Activated CD8-positive, alpha-beta memory T cell treated with anti-CD3 and anti-CD28 coated beads, Interleukin-2, amount 10 ng/mL, durations not matched to agents 7 days and 5 days (primary cell): ENCODE measurements at regions not wholly inside any gene's neighbourhood (a gene's known extent, or its start where the extent isn't known, plus 50 kb on each side); places are given as distances from the start of the nearest gene placed in this dataset.
"Not testable (repeated sequence)": the region's sequence is repeated elsewhere in the genome, so short reads cannot be mapped to it uniquely, and the experiment has no call there.

Experiments used
- ATAC-seq: fragments of 150-1000 bp; cut with Tn5 transposase; one replicate; pipeline ENCODE4 v1.10.0; 2021; ENCODE audit warnings: moderate library complexity
- CTCF ChIA-PET: fragments of 350-600 bp; sonication (Branson Sonifier 250); formaldehyde crosslinking; loops from one replicate; lab custom pipeline; 2021; ENCODE audit warnings: antibody characterized with exemption; lab: Charles Lee
- DNase-seq: peaks from one replicate; pipeline ENCODE4 v3.0.0-alpha.2; 2020
- H3K27ac Mint-ChIP-seq: one replicate; pipeline ENCODE4 v1.8.0; 2021; ENCODE audit warnings: mild to moderate bottlenecking, mixed read lengths
- H3K27me3 Mint-ChIP-seq: one replicate; pipeline ENCODE4 v1.8.0; 2021; ENCODE audit warnings: mixed read lengths
- H3K36me3 Mint-ChIP-seq: one replicate; pipeline ENCODE4 v1.8.0; 2021; ENCODE audit warnings: mild to moderate bottlenecking, mixed read lengths
- H3K4me1 Mint-ChIP-seq: one replicate; pipeline ENCODE4 v1.8.0; 2021; ENCODE audit warnings: mixed read lengths
- H3K4me3 Mint-ChIP-seq: one replicate; pipeline ENCODE4 v1.8.0; 2021; ENCODE audit warnings: mild to moderate bottlenecking, moderate library complexity, mixed read lengths
- H3K9me3 Mint-ChIP-seq: one replicate; pipeline ENCODE4 v1.8.0; 2022; ENCODE audit warnings: low read depth, mixed read lengths

- ATAC-seq (no peak), DNase-seq (no peak)
- peaks cover 5% of the 10 kb centered on the region for H3K9me3 Mint-ChIP-seq
- no peak overlapping the region for H3K4me3 Mint-ChIP-seq
- no peak overlapping the region for H3K27ac Mint-ChIP-seq
- CTCF ChIA-PET, result no interaction called here
- no peaks in the 10 kb centered on the region for H3K4me1 Mint-ChIP-seq
- H3K36me3 Mint-ChIP-seq, result no peaks in the 10 kb centered on the region
- no peaks in the 10 kb centered on the region for H3K27me3 Mint-ChIP-seq
Observed at GRCh38 chr20:12737497-12737896, 271.3 kb upstream of the SPTLC3 start.

DNA sequence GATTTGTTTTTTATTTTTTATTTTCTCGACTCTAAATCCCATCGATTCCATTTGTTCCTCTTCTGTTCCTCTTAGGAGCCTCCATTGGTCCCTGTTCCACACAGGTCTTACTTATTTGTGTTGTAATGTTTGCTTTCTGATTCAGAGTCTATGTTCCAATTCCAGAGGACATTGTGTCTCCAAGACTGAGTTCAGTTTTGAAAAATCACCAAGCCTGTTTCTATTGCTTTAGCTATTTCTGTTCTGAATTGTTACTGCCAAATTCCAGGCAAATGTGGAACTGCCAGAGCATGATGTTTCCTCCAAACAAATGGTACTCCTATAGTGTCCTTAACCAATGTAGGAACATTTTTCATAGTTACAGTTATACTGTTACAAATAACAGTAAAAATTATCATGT lies 270.9 kb upstream of the SPTLC3 start:
- H3K4me1 Mint-ChIP-seq, result no peaks in the 10 kb centered on the region
- ATAC-seq (no peak), DNase-seq (no peak)
- CTCF ChIA-PET, result no interaction called here
- no peaks in the 10 kb centered on the region for H3K36me3 Mint-ChIP-seq
- no peak overlapping the region for H3K4me3 Mint-ChIP-seq
- no peaks in the 10 kb centered on the region for H3K27me3 Mint-ChIP-seq
- H3K27ac Mint-ChIP-seq, result no peak overlapping the region
- H3K9me3 Mint-ChIP-seq, result peaks cover 5% of the 10 kb centered on the region

DNA sequence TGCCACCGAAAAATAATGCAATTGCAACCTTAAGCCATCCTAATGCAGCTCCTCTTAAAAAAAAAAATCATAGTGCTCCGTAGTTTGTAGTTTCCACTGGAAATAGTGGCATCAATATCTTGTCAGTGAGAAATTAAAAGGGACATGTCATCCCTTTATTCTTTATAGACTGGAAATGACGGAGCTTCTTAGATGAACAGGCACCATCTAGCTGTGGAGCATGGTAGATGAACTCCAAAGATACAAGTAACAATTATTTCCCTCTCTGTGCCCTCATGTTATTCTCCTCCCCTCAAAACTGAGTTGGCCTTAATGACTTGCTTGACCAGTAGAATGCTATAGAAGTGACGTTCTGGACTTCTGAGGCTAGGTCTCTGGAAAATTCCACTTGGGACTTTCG lies 268.1 kb upstream of the SPTLC3 start:
- Mint-ChIP-seq H3K4me1 (no peaks in the 10 kb centered on the region), H3K27me3 (no peaks in the 10 kb centered on the region)
- CTCF ChIA-PET, result no interaction called here

DNA sequence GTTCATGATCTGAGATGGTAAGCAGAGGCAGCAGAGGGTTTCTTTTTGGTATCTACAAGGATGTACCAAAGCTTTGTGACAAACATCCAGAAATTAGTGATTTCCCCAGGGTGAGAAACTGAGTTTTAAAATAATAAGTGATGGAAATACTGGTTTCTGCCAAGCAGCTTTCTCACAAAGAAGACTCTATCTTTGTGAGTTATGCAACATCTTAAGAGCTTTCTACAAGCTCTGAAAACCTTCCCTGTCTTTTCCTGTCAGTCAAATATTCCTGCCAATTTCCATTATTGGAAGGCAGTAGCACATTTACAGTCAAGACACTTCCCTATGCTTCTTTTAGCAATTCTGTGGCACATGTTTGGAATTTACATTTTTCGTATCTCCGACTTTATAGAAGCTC lies 264.7 kb upstream of the SPTLC3 start:
- no peak for DNase-seq
- Mint-ChIP-seq H3K27me3 (no peaks in the 10 kb centered on the region), H3K36me3 (no peaks in the 10 kb centered on the region), H3K4me3 (no peak overlapping the region), H3K9me3 (peaks cover 2% of the 10 kb centered on the region), H3K27ac (no peak overlapping the region), H3K4me1 (no peaks in the 10 kb centered on the region)
- ATAC-seq, result no peak
- CTCF ChIA-PET, result no interaction called here

More for the DNA sequence above, 268.1 kb upstream of the SPTLC3 start:
- H3K27ac Mint-ChIP-seq, result no peak overlapping the region
- DNase-seq (no peak), ATAC-seq (no peak)
- H3K4me3 Mint-ChIP-seq, result no peak overlapping the region
- H3K9me3 Mint-ChIP-seq, result peaks cover 5% of the 10 kb centered on the region
- H3K36me3 Mint-ChIP-seq, result no peaks in the 10 kb centered on the region

DNA sequence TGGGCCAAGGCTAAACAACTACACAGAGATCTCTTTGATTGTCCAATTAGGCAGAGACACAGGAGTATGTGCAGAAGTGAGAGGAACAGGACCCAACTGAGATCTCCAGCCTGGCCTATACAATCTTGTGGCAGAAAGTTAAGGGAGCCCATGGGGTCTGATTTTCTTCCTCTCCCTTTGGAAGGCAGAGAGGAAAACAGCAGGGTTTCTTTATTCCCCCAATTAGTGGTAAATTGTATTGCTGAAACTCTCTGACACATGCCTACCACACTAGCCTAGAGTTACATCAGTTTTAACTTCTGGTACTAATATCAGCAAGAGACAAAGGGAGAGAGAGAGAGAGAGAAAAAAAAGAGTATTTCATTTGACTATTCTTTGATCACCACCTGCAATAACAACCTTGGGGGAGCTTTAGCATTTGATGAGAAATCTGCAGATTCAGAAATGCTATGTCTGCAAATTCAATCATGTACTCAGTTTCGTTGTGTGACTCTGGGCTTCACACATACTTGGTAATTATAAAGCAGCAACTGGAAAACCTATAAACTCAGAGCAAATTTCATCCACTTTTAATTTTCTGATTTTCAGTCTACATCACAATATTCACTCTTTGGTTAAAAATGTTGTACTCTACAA lies 260.3 kb upstream of the SPTLC3 start:
- DNase-seq, result no peak
- Mint-ChIP-seq H3K9me3 (peaks cover 4% of the 10 kb centered on the region), H3K4me1 (no peaks in the 10 kb centered on the region), H3K4me3 (no peak overlapping the region), H3K27me3 (no peaks in the 10 kb centered on the region), H3K36me3 (no peaks in the 10 kb centered on the region), H3K27ac (no peak overlapping the region)
- CTCF ChIA-PET, result no interaction called here
- ATAC-seq, result no peak

DNA sequence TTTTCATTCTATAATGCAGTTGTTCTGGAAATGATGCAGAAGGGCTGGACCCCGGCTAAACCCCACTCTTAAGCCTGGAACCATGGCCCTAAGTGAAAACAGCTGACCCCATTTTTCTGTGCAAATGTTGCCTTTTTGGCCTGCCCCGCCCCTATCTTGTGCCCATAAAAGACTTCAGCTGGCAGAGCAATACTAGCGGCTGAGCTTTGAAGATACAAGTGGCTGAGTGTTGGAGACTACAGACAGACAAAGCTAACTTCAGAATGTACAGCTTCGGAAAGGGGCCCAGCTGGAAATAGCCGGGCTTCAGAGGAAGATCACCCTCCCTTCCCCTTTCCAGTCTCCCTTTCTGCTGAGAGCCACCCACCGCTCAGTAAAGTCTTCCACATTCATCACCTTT lies 258.6 kb upstream of the SPTLC3 start:
- H3K4me3 Mint-ChIP-seq, result no peak overlapping the region
- CTCF ChIA-PET, result no interaction called here
- ATAC-seq, result no peak
- no peaks in the 10 kb centered on the region for H3K27me3 Mint-ChIP-seq
- H3K36me3 Mint-ChIP-seq, result no peaks in the 10 kb centered on the region
- DNase-seq, result no peak
- H3K4me1 Mint-ChIP-seq, result no peaks in the 10 kb centered on the region
- peaks cover 13% of the 10 kb centered on the region for H3K9me3 Mint-ChIP-seq
- H3K27ac Mint-ChIP-seq, result no peak overlapping the region

DNA sequence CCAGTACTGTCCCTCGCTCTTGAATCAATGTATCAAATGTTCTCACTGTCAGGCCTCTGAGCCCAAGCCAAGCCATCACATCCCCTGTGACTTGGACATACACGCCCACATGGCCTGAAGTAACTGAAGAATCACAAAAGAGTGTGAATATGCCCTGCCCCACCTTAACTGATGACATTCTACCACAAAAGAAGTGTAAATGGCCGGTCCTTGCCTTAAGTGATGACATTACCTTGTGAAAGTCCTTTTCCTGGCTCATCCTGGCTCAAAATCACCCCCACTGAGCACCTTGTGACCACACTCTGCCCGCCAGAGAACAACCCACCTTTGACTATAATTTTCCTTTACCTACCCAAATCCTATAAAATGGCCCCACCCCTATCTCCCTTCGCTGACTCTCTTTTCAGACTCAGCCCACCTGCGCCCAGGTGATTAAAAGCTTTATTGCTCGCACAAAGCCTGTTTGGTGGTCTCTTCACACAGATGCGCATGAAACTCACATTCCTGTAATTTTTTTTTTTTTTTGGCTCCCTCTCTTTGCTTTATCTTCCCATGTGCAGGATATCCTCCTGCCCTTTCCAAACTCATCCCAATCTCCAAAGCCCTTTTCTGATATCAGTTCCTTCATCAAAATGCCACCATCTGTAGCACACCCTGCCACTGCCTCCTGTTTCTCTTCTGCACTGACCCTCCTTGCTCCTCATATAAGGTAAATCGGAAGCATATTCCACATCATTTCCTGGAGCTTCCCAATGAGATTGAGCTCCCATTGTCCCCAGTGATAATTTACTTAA lies 255.7 kb upstream of the SPTLC3 start:
- peaks cover 15% of the 10 kb centered on the region for H3K9me3 Mint-ChIP-seq

GRCh38 chr20:12753742-12754141 lies 255.0 kb upstream of the SPTLC3 start:
- ATAC-seq, H3K36me3 Mint-ChIP-seq, H3K4me1 Mint-ChIP-seq, H3K27ac Mint-ChIP-seq, H3K4me3 Mint-ChIP-seq, DNase-seq, CTCF ChIA-PET, H3K27me3 Mint-ChIP-seq: not testable (repeated sequence)
- H3K9me3 Mint-ChIP-seq, result peaks cover 13% of the 10 kb centered on the region

More for the DNA sequence above, 255.7 kb upstream of the SPTLC3 start:
- ATAC-seq, DNase-seq, H3K27me3 Mint-ChIP-seq, H3K36me3 Mint-ChIP-seq, CTCF ChIA-PET, H3K4me3 Mint-ChIP-seq, H3K4me1 Mint-ChIP-seq, H3K27ac Mint-ChIP-seq: not testable (repeated sequence)

GRCh38 chr20:12759493-12759892 lies 249.3 kb upstream of the SPTLC3 start:
- not testable (repeated sequence) for H3K4me1 Mint-ChIP-seq, H3K27ac Mint-ChIP-seq, H3K27me3 Mint-ChIP-seq, ATAC-seq, H3K9me3 Mint-ChIP-seq, H3K36me3 Mint-ChIP-seq, H3K4me3 Mint-ChIP-seq, DNase-seq
- CTCF ChIA-PET, result interaction anchor here (0.7 kb wide), 1 partner anchor 23 kb away, joined by 3 read pairs; no protein-coding TSS in a partner anchor

- no peaks in the 10 kb centered on the region for H3K27me3 Mint-ChIP-seq
- DNase-seq (no peak), ATAC-seq (no peak)
- CTCF ChIA-PET, result no interaction called here
- H3K4me3 Mint-ChIP-seq, result no peak overlapping the region
- H3K36me3 Mint-ChIP-seq, result no peaks in the 10 kb centered on the region
- H3K4me1 Mint-ChIP-seq, result no peaks in the 10 kb centered on the region
- H3K9me3 Mint-ChIP-seq, result peaks cover 7% of the 10 kb centered on the region
- no peak overlapping the region for H3K27ac Mint-ChIP-seq
Observed at GRCh38 chr20:12762725-12763124, 246.0 kb upstream of the SPTLC3 start.

GRCh38 chr20:12763406-12763805 lies 245.4 kb upstream of the SPTLC3 start:
- Mint-ChIP-seq H3K36me3 (no peaks in the 10 kb centered on the region), H3K27me3 (no peaks in the 10 kb centered on the region), H3K4me3 (no peak overlapping the region), H3K4me1 (no peaks in the 10 kb centered on the region), H3K27ac (no peak overlapping the region), H3K9me3 (peaks cover 7% of the 10 kb centered on the region)
- CTCF ChIA-PET, result no interaction called here
- DNase-seq (no peak), ATAC-seq (no peak)

DNA sequence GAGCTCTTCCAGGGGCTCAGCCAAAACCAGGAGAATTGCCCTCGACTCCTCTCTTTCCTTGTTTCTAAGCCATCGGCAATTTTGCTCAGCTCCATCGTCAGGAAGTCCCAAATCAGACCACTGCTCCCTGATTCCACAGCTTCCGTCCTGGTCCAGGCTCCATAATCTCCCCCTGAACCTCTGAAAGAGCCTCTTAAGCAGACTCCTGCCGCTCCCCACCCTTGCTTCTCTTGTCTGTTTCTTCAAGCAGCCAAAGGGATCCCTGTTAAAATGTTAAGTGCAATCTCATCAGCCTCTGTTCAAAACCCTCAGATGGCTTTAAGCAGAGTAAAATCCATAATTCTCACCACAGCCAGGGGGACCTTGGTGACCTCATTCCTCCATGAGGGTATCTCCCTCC lies 244.7 kb upstream of the SPTLC3 start:
- Mint-ChIP-seq H3K36me3 (no peaks in the 10 kb centered on the region), H3K4me1 (no peaks in the 10 kb centered on the region), H3K4me3 (no peak overlapping the region), H3K9me3 (peaks cover 7% of the 10 kb centered on the region), H3K27me3 (no peaks in the 10 kb centered on the region), H3K27ac (no peak overlapping the region)
- CTCF ChIA-PET, result no interaction called here
- DNase-seq (no peak), ATAC-seq (no peak)

- CTCF ChIA-PET, result no interaction called here
- DNase-seq, result no peak
- Mint-ChIP-seq H3K36me3 (no peaks in the 10 kb centered on the region), H3K9me3 (peaks cover 13% of the 10 kb centered on the region), H3K4me3 (no peak overlapping the region), H3K27me3 (no peaks in the 10 kb centered on the region), H3K4me1 (no peaks in the 10 kb centered on the region), H3K27ac (no peak overlapping the region)
- ATAC-seq, result no peak
Observed at GRCh38 chr20:12764851-12765250, 243.9 kb upstream of the SPTLC3 start.

- no peak overlapping the region for H3K4me3 Mint-ChIP-seq
- no peaks in the 10 kb centered on the region for H3K4me1 Mint-ChIP-seq
- CTCF ChIA-PET, result no interaction called here
- DNase-seq (no peak), ATAC-seq (no peak)
- no peaks in the 10 kb centered on the region for H3K36me3 Mint-ChIP-seq
- H3K9me3 Mint-ChIP-seq, result peaks cover 11% of the 10 kb centered on the region
- H3K27me3 Mint-ChIP-seq, result no peaks in the 10 kb centered on the region
- H3K27ac Mint-ChIP-seq, result no peak overlapping the region
Observed at GRCh38 chr20:12773936-12774335, 234.8 kb upstream of the SPTLC3 start.
